HepG2 (cell line): ENCODE measurements at regions not wholly inside any gene's neighbourhood (a gene's known extent, or its start where the extent isn't known, plus 50 kb on each side); places are given as distances from the start of the nearest gene placed in this dataset.
A peak's percentile ranks its signal among the peaks of the same experiment; 100 is the strongest.

Experiments used
- ATAC-seq: fragments of 200-7000 bp; cut with Tn5 transposase; 3 replicates; pipeline ENCODE4 v1.9.1; 2020; ENCODE audit warnings: mild to moderate bottlenecking, moderate library complexity
- BruUV-seq: library from RNA; stranded (reverse); fragments of 400-500 nt; replicated peaks from 2 replicates; lab custom pipeline; 2021; lab: Mats Ljungman, UMichigan
- CTCF ChIA-PET: fragments of 300-600 bp; formaldehyde crosslinking; extraction: SDS; loops from one replicate; lab custom pipeline; 2021; ENCODE audit warnings: low total read pairs, inconsistent platforms, low intra/inter-chr PET ratio; lab: Yijun Ruan, JAX
- POLR2A ChIA-PET: fragments of 350-600 bp; sonication (Branson Sonifier 250); formaldehyde crosslinking; loops from one replicate; lab custom pipeline; 2020; ENCODE audit warnings: antibody characterized with exemption, inconsistent platforms; lab: Yijun Ruan, JAX
- DNase-seq: peaks from one replicate; pipeline ENCODE4 v3.0.0-alpha.2; 2015; ENCODE audit warnings: low spot score
- FAIRE-seq: peaks from 3 replicates; lab custom pipeline; 2011; peaks lifted over from hg19 to GRCh38; lab: Jason Lieb, UNC
- H2AFZ ChIP-seq: one replicate; pipeline ENCODE4 v1.6.1; 2011; ENCODE audit warnings: low read length, inconsistent platforms
- H3K27ac ChIP-seq: fragments of 300-600 bp; 3 replicates; pipeline ENCODE4 v1.8.0; 2011; ENCODE audit warnings: mixed run types, mild to moderate bottlenecking, mixed read lengths, low read length, inconsistent platforms; ENCODE audit not compliant: insufficient read depth; ENCODE audit errors: extremely low read length
- H3K27me3 ChIP-seq, 2 experiments: fragments of 200-600 bp in 1 of 2; 2 replicates in 1 of 2; 3 replicates in 1 of 2; pipeline versions ENCODE4 v1.6.0 to v1.8.0; 2011; ENCODE audit warnings: low read length in 2 of 2, mild to moderate bottlenecking in 2 of 2, moderate library complexity in 2 of 2, inconsistent platforms in 1 of 2; ENCODE audit not compliant: insufficient read depth in 2 of 2, control insufficient read depth in 1 of 2
- H3K36me3 ChIP-seq, 2 experiments: fragments of 200-600 bp in 1 of 2; replicated peaks in 1 of 2; 2 replicates in 1 of 2; 3 replicates in 1 of 2; pipeline versions ENCODE4 v1.5.1 to v1.8.0; 2011; ENCODE audit warnings: low read length in 2 of 2, inconsistent platforms in 1 of 2; ENCODE audit not compliant: insufficient read depth in 2 of 2, control insufficient read depth in 1 of 2
- H3K4me1 ChIP-seq: 2 replicates; pipeline ENCODE4 v1.5.1; 2012; ENCODE audit warnings: low read length, inconsistent platforms; ENCODE audit not compliant: insufficient read depth
- H3K4me2 ChIP-seq: 2 replicates; pipeline ENCODE4 v1.6.0; 2011; ENCODE audit warnings: low read depth, low read length, inconsistent platforms
- H3K4me3 ChIP-seq, 3 experiments: fragments of 200-600 bp in 1 of 3; sonication (generic), shearing (Covaris generic) in 1 of 3; replicated peaks in 1 of 3; 2 replicates each; pipeline ENCODE4 v1.5.1; 2011 to 2016; ENCODE audit warnings: low read length in 3 of 3, inconsistent platforms in 2 of 3, low read depth in 2 of 3, mild to moderate bottlenecking in 2 of 3, control low read depth in 1 of 3, mixed read lengths in 1 of 3; ENCODE audit not compliant: insufficient read depth in 1 of 3
- H3K79me2 ChIP-seq: one replicate; pipeline ENCODE4 v1.6.1; 2011; ENCODE audit warnings: low read length, inconsistent platforms; ENCODE audit not compliant: insufficient read depth
- H3K9ac ChIP-seq: 2 replicates; pipeline ENCODE4 v1.6.0; 2011; ENCODE audit warnings: mild to moderate bottlenecking, low read depth, low read length, inconsistent platforms; ENCODE audit not compliant: insufficient read depth
- H3K9me3 ChIP-seq: 2 replicates; pipeline ENCODE4 v1.5.1; 2012; ENCODE audit warnings: mild to moderate bottlenecking, low read length
- H4K20me1 ChIP-seq: 2 replicates; pipeline ENCODE4 v1.6.0; 2011; ENCODE audit warnings: inconsistent platforms, mild to moderate bottlenecking, low read length, moderate library complexity; ENCODE audit not compliant: insufficient read depth
- BRCA1 ChIP-seq: sonication (generic); formaldehyde crosslinking; IDR thresholded peaks from 2 replicates; pipeline ENCODE4 v1.4.0; 2020; ENCODE audit warnings: missing genetic modification reagents
- FOSL2 ChIP-seq: sonication (generic); formaldehyde crosslinking; IDR thresholded peaks from 2 replicates; pipeline ENCODE4 v1.4.0; 2020; ENCODE audit warnings: missing genetic modification reagents
- HNF1A ChIP-seq, 2 experiments: sonication (generic) in 1 of 2; formaldehyde crosslinking in 1 of 2; IDR thresholded peaks; 2 replicates each; pipeline versions ENCODE4 v1.4.0 to v1.6.1; 2016 to 2020; ENCODE audit warnings: borderline replicate concordance in 1 of 2, low read depth in 1 of 2, mild to moderate bottlenecking in 1 of 2, missing genetic modification reagents in 1 of 2
- PBX3 ChIP-seq: sonication (generic); formaldehyde crosslinking; IDR thresholded peaks from 2 replicates; pipeline ENCODE4 v1.8.1; 2023; ENCODE audit warnings: missing genetic modification reagents, inconsistent platforms, borderline replicate concordance
- RAD21 ChIP-seq: fragments of 450-650 bp; formaldehyde crosslinking; IDR thresholded peaks from 2 replicates; pipeline ENCODE4 v1.5.0; 2020; ENCODE audit warnings: mild to moderate bottlenecking
- TCF12 ChIP-seq, 2 experiments: fragments of 450-650 bp in 1 of 2; sonication (generic) in 1 of 2; formaldehyde crosslinking in 1 of 2; IDR thresholded peaks; 2 replicates each; pipeline versions ENCODE4 v1.6.1 to v1.8.0; 2017 to 2022; ENCODE audit warnings: antibody characterized with exemption in 1 of 2, mild to moderate bottlenecking in 1 of 2, missing genetic modification reagents in 1 of 2, moderate library complexity in 1 of 2
- ZNF678 ChIP-seq: sonication (generic); formaldehyde crosslinking; IDR thresholded peaks from 2 replicates; pipeline ENCODE4 v1.4.0; 2020; ENCODE audit warnings: mild to moderate bottlenecking, missing genetic modification reagents
- ZNF703 ChIP-seq: sonication (generic); formaldehyde crosslinking; IDR thresholded peaks from 2 replicates; pipeline ENCODE4 v1.5.1; 2020; ENCODE audit warnings: missing genetic modification reagents, mild to moderate bottlenecking, moderate library complexity, borderline replicate concordance
- WGBS: methylation state at CpG from one replicate; pipeline ENCODE4 v1.1.6; 2017; ENCODE audit warnings: low lambda C conversion rate; 5-methylcytosine and 5-hydroxymethylcytosine counted together
- in situ Hi-C: cut with HindIII; loops from 2 replicates; pipeline ENCODE4 v1.10.0; 2017; ENCODE audit warnings: low pct_unique_long_range_greater_than_20kb; ENCODE audit not compliant: extremely low pct_ligation_motif_present
- intact Hi-C: fragments of 100-400 bp; cut with micrococcal nuclease; formaldehyde crosslinking; loops from one replicate; pipeline ENCODE4 v1.10.0; 2022; ENCODE audit not compliant: unreplicated experiment

- in situ Hi-C loops, result no loop called here
- Histone ChIP-seq H3K27ac (no peak overlapping the region), H3K79me2 (no peaks in the 10 kb centered on the region), H2AFZ (no peak overlapping the region), H3K9ac (no peak overlapping the region), H3K4me3 (no peak overlapping the region), H3K27me3 (peaks cover 0 to 8% of the 10 kb centered on the region in 2 experiments; a peak in 2 of 5 replicates), H3K36me3 (no peaks in the 10 kb centered on the region), H4K20me1 (no peaks in the 10 kb centered on the region), H3K4me1 (0 out of 2 replicates have a peak, but pooled peaks cover 8% of the 10 kb centered on the region), H3K4me2 (peak overlapping the region; percentile 14; the same call in 1 of the 2 replicates), H3K9me3 (no peaks in the 10 kb centered on the region)
- DNase-seq, result peak; percentile 6
- BruUV-seq, result no TSS peak
- POLR2A ChIA-PET, result interaction anchor here (0.6 kb wide), 1 partner anchor 228 kb away, joined by 3 read pairs; the partner anchor contains the start of gene ELMOD2
- CTCF ChIA-PET, result no interaction called here
- WGBS, result 9% methylated on average over 12 of the region's 15 CpGs
- FAIRE-seq, result no peak
- ATAC-seq, result peak; percentile 65
- TF ChIP-seq ZNF703 (no peak), FOSL2 (CRISPR knock-in tag) (peak; percentile 40; the same call in 1 of the 2 replicates), BRCA1 (CRISPR knock-in tag) (no peak), TCF12 (IDR thresholded peaks at IDR 0.05) (no peak), TCF12 (CRISPR knock-in tag; IDR thresholded peaks at IDR 0.05) (no peak), HNF1A (IDR thresholded peaks at IDR 0.05; ENCODE audit: low read depth) (no peak), HNF1A (CRISPR knock-in tag; IDR thresholded peaks at IDR 0.05; ENCODE audit: borderline replicate concordance) (no peak), PBX3 (CRISPR knock-in tag) (no peak), ZNF678 (CRISPR knock-in tag) (no peak), RAD21 (no peak)
- intact Hi-C loops, result no loop called here
Measured at GRCh38 chr4:140296335-140297220, 76.9 kb upstream of the SCOC start.
